ENCODE measurements at regions not wholly inside any gene's neighbourhood (a gene's known extent, or its start where the extent isn't known, plus 50 kb on each side); places are given as distances from the start of the nearest gene placed in this dataset.
"Not testable (repeated sequence)": the region's sequence is repeated elsewhere in the genome, so short reads cannot be mapped to it uniquely, and the experiment has no call there.

- not testable (repeated sequence) for TF ChIP-seq ZFP36 (IDR thresholded peaks at IDR 0.05; ENCODE audit: borderline replicate concordance, partially characterized antibody); CEBPB (IDR thresholded peaks at IDR 0.05); HDAC2 (IDR thresholded peaks at IDR 0.05); CTCF (IDR thresholded peaks at IDR 0.05); RFX5 (IDR thresholded peaks at IDR 0.05); FOXS1 (CRISPR knock-in tag; IDR thresholded peaks at IDR 0.05); REST (IDR thresholded peaks at IDR 0.05); ZNF302 (CRISPR knock-in tag; IDR thresholded peaks at IDR 0.05); MAFK (IDR thresholded peaks at IDR 0.05; ENCODE audit: partially characterized antibody); MAX (IDR thresholded peaks at IDR 0.05); POLR2A (IDR thresholded peaks at IDR 0.05; ENCODE audit: low read length); BCL3 (IDR thresholded peaks at IDR 0.05); NR3C1 (IDR thresholded peaks at IDR 0.05)
Observed at GRCh38 chr16:15262212-15262611, 115.9 kb downstream of the NPIPA5 start.
